DMS79 (cell line): ENCODE measurements at regions not wholly inside any gene's neighbourhood (a gene's known extent, or its start where the extent isn't known, plus 50 kb on each side); places are given as distances from the start of the nearest gene placed in this dataset.

Experiments used
- DNase-seq: peaks from one replicate; lab custom pipeline; 2025; lab: John Stamatoyannopoulos, UW

GRCh38 chr3:177673112-177673914, 476.0 kb upstream of the TBL1XR1 start:
- DNase-seq: no peak

- no peak for DNase-seq
These were observed 476.9 kb upstream of the TBL1XR1 start for GRCh38 chr3:177674186-177674585.

- no peak for DNase-seq
These were observed 478.9 kb upstream of the TBL1XR1 start for GRCh38 chr3:177676148-177676547.

DNA sequence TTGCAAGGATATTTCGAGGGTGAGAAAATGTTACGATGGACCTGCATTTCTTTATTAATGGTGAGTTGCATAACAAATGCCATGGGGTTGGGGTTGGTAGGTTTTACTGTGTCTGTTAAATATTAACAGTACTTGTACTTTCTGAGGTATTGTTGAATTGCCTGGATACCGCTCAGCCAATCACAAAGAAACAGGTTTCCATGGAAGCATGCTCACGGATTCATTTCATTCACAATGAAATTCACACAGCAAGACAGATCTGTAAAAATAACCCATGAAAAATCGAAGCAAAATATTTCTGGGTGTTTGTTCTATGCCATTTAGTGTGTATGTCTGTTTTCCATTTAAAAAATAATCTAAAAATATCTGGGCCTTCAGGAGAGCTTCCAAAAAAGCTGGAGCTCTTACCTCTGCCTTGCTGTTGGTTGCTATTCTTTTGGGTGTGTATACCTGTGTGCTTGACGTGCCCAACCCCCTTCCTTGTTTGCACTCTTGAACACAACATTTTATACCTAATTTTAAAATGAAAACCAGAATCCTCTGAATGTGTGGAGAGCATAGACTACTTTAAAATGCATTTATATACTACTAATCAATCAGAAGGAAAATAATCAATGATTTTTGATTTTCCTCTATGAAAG, 479.8 kb upstream of the TBL1XR1 start:
- DNase-seq: no peak

DNA sequence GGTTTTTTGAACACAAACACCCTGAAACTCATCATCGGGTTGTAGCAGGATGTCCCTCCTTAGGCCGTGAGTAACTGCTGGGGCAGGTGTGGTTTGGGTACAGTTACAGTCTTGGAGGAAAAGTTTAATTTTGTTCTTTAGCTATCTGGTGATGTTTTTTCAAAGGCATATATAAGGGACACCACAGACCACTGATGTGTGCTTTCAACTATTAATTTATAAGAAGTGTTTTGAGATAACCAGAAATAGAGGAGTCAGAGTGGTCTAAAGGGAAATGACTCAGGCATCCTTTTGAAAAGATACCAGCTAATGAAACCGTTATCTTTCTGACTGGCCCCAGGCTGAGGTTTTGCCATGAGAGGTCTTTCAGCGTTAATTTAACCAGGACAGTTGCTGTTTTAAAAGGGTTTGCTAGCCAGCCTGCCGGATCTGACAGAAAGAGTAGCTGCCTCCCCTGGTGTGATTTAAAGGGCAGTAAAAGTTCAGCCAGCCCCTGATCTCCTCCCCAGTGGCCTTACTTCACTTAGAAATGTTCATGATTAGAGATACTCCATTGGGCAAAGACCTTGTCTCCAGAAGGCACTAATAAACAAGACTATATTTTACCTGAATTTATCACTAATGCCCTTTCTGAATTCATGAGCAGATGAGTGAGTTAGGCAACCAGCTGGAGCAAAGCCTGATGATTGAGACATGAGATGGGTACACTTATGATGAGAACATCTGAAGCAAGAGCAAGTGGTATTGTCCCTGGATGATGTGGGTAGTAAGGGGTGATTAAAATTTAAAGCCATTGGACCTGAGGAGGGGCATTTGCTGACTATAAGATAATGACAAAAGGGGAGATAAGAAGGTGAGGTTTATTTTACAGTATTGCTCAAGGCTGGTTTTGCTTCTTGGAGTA, 482.5 kb upstream of the TBL1XR1 start:
- DNase-seq: no peak

DNA sequence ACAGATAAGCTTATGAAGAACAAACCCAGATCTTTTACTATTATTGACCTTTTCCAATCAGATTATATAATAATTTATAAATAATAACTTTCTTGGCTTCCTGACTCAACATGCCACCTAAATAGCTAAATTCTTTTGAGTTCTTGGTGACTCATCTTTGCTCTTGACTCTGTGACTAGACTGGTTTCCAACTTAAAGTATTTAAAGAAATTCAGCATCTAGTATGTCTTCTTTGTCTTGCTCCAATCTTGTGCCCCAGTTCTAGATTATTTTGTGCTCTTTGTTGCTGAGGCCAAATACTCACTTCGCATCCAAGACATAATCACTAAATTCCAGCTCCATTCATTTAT, 483.2 kb upstream of the TBL1XR1 start:
- no peak for DNase-seq

DNA sequence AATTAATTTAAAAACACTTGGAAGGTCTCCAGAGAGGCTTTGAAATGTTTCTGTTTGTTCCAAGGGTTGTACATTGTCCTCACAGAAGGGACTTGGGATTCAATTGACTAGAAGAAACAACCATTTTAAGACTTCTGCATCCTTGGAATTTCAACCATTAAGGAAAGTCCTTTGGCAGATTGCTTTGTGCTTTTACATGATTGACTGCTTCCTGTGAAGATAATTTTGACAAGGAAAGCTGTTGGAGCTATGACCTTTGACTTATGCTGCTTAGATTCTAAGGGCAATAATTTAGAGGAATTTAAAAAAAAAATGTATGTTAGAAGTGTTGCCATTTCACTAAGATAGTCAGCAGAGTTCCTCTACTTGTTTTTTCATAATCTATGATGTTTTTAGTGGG, 483.9 kb upstream of the TBL1XR1 start:
- no peak for DNase-seq

GRCh38 chr3:177681852-177682251, 484.6 kb upstream of the TBL1XR1 start:
- no peak for DNase-seq

- DNase-seq: no peak
These were observed 486.3 kb upstream of the TBL1XR1 start for GRCh38 chr3:177683586-177683985.

- DNase-seq: no peak
These were observed 489.4 kb upstream of the TBL1XR1 start for GRCh38 chr3:177686671-177687070.

DNA sequence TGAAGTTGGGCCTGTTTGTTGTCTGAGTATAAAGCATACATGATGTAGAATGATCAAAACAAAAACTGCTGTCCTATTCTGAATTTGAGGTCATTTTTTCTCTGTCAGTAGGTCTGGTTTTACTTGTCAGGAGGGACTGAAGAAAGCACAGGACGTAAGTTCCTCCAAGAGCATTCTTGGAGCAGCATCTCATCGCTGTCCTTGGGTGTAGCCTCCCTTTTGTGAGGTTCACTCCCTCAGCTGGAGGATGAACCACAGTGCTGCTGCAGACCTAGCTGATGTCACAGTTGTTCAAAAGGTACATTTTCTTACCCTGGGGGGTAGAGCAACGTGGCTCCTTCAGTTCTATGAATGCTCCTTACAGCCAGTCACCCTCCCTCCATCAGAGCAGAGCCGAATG, 490.0 kb upstream of the TBL1XR1 start:
- no peak for DNase-seq

GRCh38 chr3:177688152-177688551, 490.9 kb upstream of the TBL1XR1 start:
- DNase-seq: no peak

- no peak for DNase-seq
These were observed 491.8 kb upstream of the TBL1XR1 start for GRCh38 chr3:177689077-177689476.

- no peak for DNase-seq
These were observed 492.6 kb upstream of the TBL1XR1 start for GRCh38 chr3:177689869-177690268.

DNA sequence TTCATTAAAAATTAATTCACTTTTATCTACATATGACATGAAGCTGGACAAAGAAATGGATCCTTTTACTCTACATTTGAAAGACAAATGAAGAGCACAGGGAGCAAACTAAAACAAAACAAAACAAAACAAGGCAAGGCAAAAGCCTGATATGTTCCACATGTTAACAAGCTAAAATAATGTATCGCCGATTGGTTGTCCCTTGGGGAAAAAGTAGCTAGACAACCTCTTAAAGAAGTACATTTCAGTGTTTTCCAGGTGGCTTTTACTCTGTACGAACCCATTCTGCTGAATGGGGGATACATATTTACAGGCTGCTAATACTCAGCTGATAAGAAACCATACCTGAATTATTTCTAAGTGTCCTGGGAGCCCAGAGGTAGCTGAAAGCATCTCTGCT, 493.0 kb upstream of the TBL1XR1 start:
- no peak for DNase-seq

DNA sequence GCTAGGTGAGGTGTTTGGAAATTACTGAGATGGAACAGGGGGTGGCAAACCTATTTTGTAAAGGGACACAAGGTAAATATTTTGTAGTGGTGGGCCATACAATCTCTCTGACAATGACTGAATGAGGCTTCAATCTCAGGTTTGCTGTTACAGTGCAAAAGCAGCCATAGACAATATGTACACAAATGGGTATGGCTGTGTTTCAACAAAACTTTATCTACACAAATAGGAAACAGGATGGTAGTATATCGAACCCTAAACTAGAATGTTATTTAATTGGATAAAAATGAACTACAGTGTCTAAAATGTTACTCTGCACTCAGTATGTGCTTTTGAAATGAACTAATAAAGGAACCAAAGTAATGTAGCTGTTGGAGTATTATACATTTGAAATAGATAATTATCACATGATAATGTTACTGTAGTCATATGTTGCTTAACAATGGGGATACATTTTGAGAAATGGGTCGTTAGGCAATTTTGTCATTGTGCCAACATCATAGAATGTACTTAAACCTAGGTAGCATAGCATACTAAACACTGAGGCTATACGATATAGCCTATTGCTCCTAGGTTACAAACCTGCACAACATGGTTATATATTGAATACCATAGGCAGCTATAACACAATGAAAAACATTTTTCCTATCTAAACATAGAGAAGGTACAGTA, 495.2 kb upstream of the TBL1XR1 start:
- no peak for DNase-seq

DNA sequence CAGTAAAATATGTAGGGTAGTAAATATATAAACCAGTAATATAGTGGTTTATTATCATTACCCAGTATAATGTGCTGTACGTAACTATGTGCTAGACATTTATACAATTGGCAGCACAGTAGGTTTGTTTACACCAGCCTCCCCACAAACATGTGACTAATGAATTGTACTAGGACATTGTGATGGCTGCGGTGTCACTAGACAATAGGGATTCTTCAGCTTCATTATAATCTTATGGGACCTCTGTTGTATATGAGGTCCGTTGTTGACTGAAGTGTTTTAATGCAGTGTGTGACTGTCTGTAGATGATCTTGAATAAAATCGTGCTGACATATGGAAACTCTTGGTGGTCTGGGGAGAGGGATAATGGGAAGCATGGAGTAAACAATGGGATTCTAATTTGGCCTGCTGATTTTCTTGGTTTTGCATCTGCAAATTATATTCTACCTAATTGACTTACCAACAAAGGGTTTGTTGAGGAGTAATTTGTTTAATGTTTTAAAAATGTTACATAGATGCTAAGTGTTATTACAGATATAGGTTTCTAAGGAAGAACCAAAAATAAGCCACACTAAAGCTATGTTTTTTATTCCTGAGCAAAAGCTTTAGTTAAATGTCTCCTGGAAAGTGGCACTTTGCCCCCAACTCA, 496.5 kb upstream of the TBL1XR1 start:
- no peak for DNase-seq

- no peak for DNase-seq
These were observed 497.0 kb upstream of the TBL1XR1 start for GRCh38 chr3:177694316-177694715.

DNA sequence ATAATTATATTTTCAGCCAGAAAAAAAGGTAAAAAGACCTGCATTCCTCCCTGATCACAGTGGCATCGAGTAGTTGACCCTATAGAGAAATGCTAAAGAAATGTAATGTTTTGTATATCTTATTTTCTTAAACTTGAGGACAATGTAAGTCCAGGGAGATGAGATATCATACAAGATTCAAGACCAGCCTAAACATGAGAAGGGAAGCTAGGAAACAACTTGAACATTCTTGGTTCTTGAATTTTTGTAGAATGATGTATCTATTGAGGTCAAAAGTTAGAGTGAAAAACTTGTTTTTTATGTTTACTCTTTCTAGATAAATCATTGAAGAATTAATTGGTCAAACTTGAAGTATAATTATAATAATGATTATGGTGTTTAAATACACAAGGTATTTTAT, 497.7 kb upstream of the TBL1XR1 start:
- DNase-seq: no peak

- DNase-seq: no peak
These were observed 502.8 kb upstream of the TBL1XR1 start for GRCh38 chr3:177700117-177700516.

DNA sequence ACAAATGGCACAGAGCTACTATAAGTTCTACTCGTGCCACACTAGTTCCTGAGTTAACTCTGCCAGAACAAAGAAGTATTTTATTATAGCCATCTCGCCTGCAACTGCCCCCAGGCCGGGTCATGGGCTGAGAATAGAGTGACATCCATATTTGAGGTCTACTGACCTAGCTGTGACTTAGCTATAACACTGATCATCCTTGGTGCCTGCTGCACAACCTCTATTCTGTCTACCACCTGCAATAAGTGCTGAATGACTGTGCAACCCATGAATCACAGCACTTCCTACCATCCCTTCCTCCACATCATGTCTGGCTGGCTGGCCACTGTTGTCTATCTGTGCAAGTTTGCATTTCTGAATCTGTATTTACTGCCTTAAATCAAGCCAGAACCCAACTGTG, 506.5 kb upstream of the TBL1XR1 start:
- DNase-seq: no peak
